Gastrocnemius medialis (tissue), 4 donors: ENCODE measurements at regions not wholly inside any gene's neighbourhood (a gene's known extent, or its start where the extent isn't known, plus 50 kb on each side); places are given as distances from the start of the nearest gene placed in this dataset.

Source experiments
- POLR2A ChIP-seq, 2 donors: fragments of 450-650 bp; IDR thresholded peaks; one replicate each; pipeline ENCODE4 v1.6.1; 2017; ENCODE audit warnings: antibody characterized with exemption in 2 of 2, mild to moderate bottlenecking in 2 of 2, moderate library complexity in 2 of 2
- TF ChIP-seq, protein P1 (sequence below), 5 experiments: fragments of 450-650 bp in 3 of 5; fragments of 200-600 bp in 2 of 5; sonication (generic) in 2 of 5; IDR thresholded peaks in 4 of 5; conservative IDR thresholded peaks in 1 of 5; 1 replicate in 4 of 5; 2 replicates in 1 of 5; pipeline ENCODE4 v1.5.1; 2016 to 2019; ENCODE audit warnings: antibody characterized with exemption in 5 of 5, mild to moderate bottlenecking in 3 of 5, moderate library complexity in 3 of 5

DNA sequence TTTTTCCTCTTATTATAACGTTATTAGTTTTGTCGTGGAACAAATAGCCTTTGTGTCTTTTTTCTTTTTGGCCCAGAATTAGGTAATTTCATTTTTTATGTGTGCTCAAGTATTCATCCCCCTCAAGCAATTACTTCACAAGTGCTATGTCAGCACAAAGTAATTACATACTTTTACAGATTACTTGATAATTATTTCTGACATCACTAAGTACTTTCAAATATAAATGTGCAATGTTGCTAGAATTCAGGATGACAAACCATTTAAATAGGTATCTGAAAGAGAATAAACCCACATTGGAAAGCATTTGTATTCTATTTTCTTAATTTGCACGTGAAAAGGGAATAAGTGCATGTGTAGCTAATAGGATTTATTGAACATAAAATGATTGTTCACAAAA, 238.2 kb downstream of the CDH7 start:
- TF ChIP-seq, protein P1, sequence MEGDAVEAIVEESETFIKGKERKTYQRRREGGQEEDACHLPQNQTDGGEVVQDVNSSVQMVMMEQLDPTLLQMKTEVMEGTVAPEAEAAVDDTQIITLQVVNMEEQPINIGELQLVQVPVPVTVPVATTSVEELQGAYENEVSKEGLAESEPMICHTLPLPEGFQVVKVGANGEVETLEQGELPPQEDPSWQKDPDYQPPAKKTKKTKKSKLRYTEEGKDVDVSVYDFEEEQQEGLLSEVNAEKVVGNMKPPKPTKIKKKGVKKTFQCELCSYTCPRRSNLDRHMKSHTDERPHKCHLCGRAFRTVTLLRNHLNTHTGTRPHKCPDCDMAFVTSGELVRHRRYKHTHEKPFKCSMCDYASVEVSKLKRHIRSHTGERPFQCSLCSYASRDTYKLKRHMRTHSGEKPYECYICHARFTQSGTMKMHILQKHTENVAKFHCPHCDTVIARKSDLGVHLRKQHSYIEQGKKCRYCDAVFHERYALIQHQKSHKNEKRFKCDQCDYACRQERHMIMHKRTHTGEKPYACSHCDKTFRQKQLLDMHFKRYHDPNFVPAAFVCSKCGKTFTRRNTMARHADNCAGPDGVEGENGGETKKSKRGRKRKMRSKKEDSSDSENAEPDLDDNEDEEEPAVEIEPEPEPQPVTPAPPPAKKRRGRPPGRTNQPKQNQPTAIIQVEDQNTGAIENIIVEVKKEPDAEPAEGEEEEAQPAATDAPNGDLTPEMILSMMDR (IDR thresholded peaks at IDR 0.05 in 4 of 5, conservative IDR thresholded peaks at IDR 0.05 in 1 of 5), result no peak
- TF ChIP-seq POLR2A (IDR thresholded peaks at IDR 0.05), result no peak
